GM19467 (cell line): ENCODE measurements at regions not wholly inside any gene's neighbourhood (a gene's known extent, or its start where the extent isn't known, plus 50 kb on each side); places are given as distances from the start of the nearest gene placed in this dataset.
"Not testable (repeated sequence)": the region's sequence is repeated elsewhere in the genome, so short reads cannot be mapped to it uniquely, and the experiment has no call there.

Experiments
- ATAC-seq: cut with Tn5 transposase; IDR thresholded peaks from one replicate; pipeline ENCODE4 v1.9.1; 2021; ENCODE audit warnings: mild to moderate bottlenecking, moderate library complexity; ENCODE audit not compliant: unreplicated experiment

- no peak for ATAC-seq
These were observed 662.0 kb upstream of the GBE1 start for GRCh38 chr3:82423268-82424030.

DNA sequence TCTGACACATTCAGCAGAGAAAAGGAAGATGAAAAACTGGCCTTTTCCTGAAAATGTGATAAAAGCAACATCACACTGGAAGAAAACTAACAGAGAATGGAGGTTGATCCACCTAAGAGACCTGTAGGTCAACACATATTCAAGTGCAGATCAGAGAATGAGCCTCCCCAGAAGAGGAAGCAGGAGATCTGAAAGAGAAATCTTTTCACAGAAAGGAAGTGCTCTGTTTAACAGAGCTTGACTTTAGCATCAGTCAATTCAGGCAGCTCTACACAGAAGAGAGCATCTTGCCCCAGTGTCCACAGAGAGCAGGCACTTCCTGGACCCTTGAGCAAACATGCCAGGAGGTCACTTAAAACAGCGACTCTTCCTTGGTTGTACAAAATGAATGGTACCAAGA, 655.4 kb upstream of the GBE1 start:
- ATAC-seq: no peak

DNA sequence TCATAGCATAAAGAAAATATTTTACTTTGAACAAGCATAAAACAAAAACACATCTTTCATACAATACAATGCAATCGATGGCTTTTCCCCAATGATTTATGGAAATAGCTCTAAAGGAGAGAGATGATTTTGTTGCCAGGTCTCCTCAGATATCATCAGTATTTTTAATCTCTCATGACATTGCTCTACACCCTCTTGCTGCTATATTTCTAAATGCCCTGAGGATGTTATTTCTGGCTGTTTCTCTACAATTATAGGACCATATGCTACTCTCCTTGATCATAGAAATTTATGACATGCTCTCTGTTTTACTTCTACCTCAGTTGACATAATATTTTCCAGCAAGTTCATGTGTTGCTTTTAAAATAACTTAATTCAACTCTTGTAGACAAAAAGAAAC, 654.9 kb upstream of the GBE1 start:
- no peak for ATAC-seq

GRCh38 chr3:82413171-82413570, 651.7 kb upstream of the GBE1 start:
- ATAC-seq: no peak

- ATAC-seq: no peak
These were observed 648.9 kb upstream of the GBE1 start for GRCh38 chr3:82410366-82410765.

DNA sequence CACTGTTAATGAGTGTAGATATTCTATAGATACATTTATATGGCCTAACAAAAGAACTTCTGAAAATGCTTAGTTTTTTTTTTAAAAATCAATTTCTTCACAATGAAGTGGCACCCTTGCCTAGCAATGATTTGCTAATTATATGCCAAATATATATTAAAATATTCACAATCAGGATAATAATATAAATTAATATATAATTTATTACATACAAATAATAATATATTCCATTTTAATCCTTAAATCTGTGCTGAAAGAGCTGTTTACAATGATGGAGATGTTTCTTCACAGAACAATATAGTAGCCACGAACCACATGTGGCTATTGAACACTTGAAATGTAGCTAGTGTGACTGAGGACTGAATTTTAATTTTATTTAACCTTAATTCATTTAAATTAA, 648.4 kb upstream of the GBE1 start:
- ATAC-seq: no peak

- no peak for ATAC-seq
These were observed 630.8 kb upstream of the GBE1 start for GRCh38 chr3:82392203-82392775.

GRCh38 chr3:82390868-82391267, 629.4 kb upstream of the GBE1 start:
- no peak for ATAC-seq

GRCh38 chr3:82386647-82387046, 625.2 kb upstream of the GBE1 start:
- ATAC-seq: no peak

DNA sequence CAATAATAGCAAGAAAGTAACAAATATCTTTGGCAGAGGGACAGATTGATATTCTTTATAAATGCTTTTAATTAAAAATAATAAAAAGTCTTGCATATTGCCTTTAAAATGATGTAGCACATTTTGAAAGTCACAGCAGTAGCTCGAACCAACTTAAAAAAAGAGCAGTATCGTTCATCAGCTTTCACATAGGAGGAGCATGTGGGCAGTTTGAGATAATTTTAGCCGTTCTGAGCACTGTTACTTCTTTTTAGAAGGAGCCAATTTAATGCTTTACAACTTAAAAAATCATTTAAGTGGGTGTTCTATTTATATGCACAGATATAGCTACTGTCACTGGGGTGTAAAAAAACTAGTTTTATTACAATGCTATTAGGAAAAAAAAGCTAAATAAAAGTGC, 622.7 kb upstream of the GBE1 start:
- no peak for ATAC-seq

- no peak for ATAC-seq
These were observed 621.4 kb upstream of the GBE1 start for GRCh38 chr3:82382831-82383230.

DNA sequence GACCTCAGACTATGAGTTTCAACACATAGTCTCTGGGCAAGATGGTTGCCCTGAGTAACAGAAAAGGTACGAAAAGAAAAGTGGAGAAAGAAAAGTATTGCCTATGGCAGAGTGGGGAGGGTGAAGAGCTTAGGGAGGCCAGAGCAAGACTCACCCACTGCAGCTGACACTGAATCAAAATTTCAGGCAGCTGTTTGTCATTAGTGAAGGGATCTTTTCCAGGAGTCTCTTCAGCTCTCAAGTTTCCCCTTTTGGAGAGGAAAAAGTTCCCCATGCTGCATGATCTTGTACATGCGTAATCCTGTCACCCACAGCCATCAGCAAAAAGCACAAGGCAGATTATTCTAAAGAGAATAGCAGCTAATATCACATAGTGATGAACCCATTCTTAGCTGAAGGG, 616.9 kb upstream of the GBE1 start:
- no peak for ATAC-seq

GRCh38 chr3:82376883-82377282, 615.4 kb upstream of the GBE1 start:
- no peak for ATAC-seq

DNA sequence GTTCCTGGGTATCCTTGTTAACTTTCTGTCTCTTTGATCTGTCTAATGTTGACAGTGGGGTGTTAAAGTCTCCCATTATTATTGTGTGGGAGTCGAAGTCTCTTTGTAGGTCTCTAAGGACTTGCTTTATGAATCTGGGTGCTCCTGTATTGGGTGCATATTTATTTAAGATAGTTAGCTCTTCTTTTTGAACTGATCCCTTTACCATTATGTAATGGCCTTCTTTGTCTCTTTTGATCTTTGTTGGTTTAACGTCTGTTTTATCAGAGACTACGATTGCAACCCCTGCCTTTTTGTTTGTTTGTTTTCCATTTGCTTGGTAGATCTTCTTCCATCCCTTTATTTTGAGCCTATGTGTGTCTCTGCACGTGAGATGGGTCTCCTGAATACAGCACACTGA, 612.4 kb upstream of the GBE1 start:
- ATAC-seq: not testable (repeated sequence)

DNA sequence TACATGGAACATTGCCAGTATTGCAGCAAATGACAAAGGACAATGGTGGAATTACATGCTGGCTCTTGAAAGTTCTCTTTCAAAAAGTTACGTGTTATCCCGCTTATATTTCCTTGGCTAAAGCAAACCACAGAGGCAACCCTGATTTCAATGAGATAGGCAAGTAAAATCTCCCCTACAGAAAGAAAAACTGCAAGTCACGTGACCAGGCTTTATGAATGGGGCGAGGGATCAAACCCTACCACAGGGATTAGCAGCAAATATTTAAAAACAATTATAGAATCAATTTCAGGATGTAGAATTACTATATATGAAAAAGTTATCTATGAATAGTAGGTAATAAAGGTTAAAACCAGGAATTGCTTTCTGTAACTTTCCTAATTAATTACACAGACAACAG, 603.4 kb upstream of the GBE1 start:
- ATAC-seq: no peak

DNA sequence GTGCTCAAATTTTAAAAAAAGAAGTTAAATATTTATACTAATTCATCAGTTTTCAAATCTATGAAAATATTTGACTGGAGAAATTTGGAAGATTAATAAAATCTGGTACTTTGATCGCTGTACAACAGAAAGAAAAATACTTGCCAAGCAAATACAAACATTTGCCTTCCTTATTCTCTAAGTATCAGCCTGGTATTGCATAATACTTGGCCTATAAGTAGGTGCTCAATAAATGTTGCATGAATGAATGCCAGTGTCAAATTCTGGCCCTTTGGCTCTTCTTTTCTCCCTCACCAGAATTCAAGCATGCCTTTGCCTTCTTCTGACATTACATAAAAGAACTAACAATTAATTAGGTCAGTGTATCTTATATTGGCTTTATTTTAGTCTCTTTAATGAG, 601.7 kb upstream of the GBE1 start:
- ATAC-seq: no peak

GRCh38 chr3:82355228-82355627, 593.8 kb upstream of the GBE1 start:
- ATAC-seq: no peak

GRCh38 chr3:82354228-82354627, 592.8 kb upstream of the GBE1 start:
- no peak for ATAC-seq

- ATAC-seq: no peak
These were observed 592.1 kb upstream of the GBE1 start for GRCh38 chr3:82353306-82354171.

DNA sequence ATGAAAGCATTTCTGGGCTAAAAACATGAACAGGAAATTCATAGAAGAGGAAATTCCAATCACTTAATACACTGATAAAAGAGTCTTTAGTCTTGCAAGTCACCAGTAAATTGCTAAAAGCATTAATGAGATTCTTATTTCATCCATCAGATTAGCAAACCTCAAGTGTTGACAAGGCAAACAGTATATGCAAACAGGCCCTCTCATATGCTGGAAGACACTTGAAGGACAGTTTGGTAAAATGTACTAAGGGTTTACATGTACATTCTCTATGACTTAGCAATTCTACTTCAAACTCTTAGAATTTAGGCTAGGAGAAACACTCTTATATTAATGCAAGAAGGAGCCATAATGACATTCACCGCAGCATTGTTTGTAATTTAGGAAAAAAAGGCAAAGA, 586.1 kb upstream of the GBE1 start:
- ATAC-seq: no peak

DNA sequence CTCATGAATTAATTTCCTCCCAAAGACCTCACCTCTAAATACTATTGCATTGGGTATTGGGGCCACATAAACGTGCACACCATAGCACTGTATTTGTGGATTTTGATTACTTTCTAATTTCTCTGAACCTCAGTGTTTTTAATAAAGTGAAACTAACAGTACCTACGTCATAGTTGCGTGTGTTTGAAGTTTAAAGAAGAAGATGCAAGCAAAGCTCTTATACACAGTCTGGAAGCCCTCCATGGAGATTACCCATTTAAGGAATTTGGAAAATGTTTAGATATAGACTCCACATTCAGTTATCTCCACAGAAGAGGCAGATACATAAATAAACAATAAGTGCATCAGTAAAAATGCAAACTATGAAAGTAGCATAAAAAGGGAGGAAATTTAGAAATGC, 581.1 kb upstream of the GBE1 start:
- no peak for ATAC-seq

- ATAC-seq: no peak
These were observed 567.9 kb upstream of the GBE1 start for GRCh38 chr3:82329300-82329699.
